B cell (primary cell): ENCODE measurements at regions not wholly inside any gene's neighbourhood (a gene's known extent, or its start where the extent isn't known, plus 50 kb on each side); places are given as distances from the start of the nearest gene placed in this dataset.
"Not testable (repeated sequence)": the region's sequence is repeated elsewhere in the genome, so short reads cannot be mapped to it uniquely, and the experiment has no call there.

ENCODE experiments used
- ATAC-seq: fragments of 200-7000 bp; cut with Tn5 transposase; one replicate; pipeline ENCODE4 v1.10.0; 2021; ENCODE audit warnings: low read depth, mild to moderate bottlenecking, moderate number of reproducible peaks, moderate library complexity
- CTCF ChIA-PET: fragments of 350-600 bp; sonication (Branson Sonifier 250); formaldehyde crosslinking; loops from one replicate; lab custom pipeline; 2021; ENCODE audit warnings: antibody characterized with exemption, inconsistent platforms; lab: Charles Lee
- POLR2A ChIA-PET: fragments of 350-600 bp; sonication (Branson Sonifier 250); formaldehyde crosslinking; loops from one replicate; lab custom pipeline; 2021; ENCODE audit warnings: antibody characterized with exemption; lab: Charles Lee
- DNase-seq: peaks from one replicate; pipeline ENCODE4 v3.0.0; 2013
- H2AFZ ChIP-seq: 2 replicates; pipeline ENCODE4 v1.6.1; 2012; ENCODE audit warnings: mild to moderate bottlenecking, low read depth, low read length; ENCODE audit not compliant: insufficient read depth, poor library complexity, severe bottlenecking
- H3K27ac ChIP-seq, 2 donors: 1 replicate in 1 of 2; 2 replicates in 1 of 2; pipeline ENCODE4 v1.5.1; 2012 to 2013; ENCODE audit warnings: low read length in 2 of 2, mild to moderate bottlenecking in 2 of 2, moderate library complexity in 1 of 2
- H3K27me3 ChIP-seq, 4 experiments: fragments of 200-600 bp in 1 of 4; sonication (generic) in 1 of 4; replicated peaks in 1 of 4; 1 replicate in 2 of 4; 2 replicates in 2 of 4; pipeline versions ENCODE4 v1.6.1 to v1.7.0; 2013 to 2016; ENCODE audit warnings: low read length in 3 of 4, mild to moderate bottlenecking in 2 of 4, mixed read lengths in 1 of 4, moderate library complexity in 1 of 4; ENCODE audit not compliant: insufficient read depth in 4 of 4, control insufficient read depth in 3 of 4; ENCODE audit errors: control extremely low read depth in 1 of 4
- H3K36me3 ChIP-seq, 2 experiments: replicated peaks in 1 of 2; 1 replicate in 1 of 2; 2 replicates in 1 of 2; pipeline versions ENCODE4 v1.6.1 to v1.7.1; 2013; ENCODE audit warnings: low read length in 1 of 2; ENCODE audit not compliant: insufficient read depth in 2 of 2, control insufficient read depth in 1 of 2; ENCODE audit errors: control extremely low read depth in 1 of 2, extremely low read depth in 1 of 2
- H3K4me1 ChIP-seq, 2 donors: fragments of 200-600 bp in 1 of 2; sonication (generic) in 1 of 2; 1 replicate in 1 of 2; 2 replicates in 1 of 2; pipeline versions ENCODE4 v1.5.1 to v1.6.1; 2013 to 2017; ENCODE audit warnings: low read length in 2 of 2; ENCODE audit not compliant: control insufficient read depth in 2 of 2, insufficient read depth in 2 of 2
- H3K4me2 ChIP-seq: replicated peaks from 2 replicates; pipeline ENCODE3; 2012; ENCODE audit warnings: mild to moderate bottlenecking, low read depth, low read length; ENCODE audit not compliant: poor library complexity, severe bottlenecking
- H3K4me3 ChIP-seq, 5 experiments: fragments of 200-600 bp in 1 of 5; sonication (generic) in 1 of 5; 1 replicate in 3 of 5; 2 replicates in 2 of 5; pipeline versions ENCODE4 v1.5.1 to v1.7.0; 2011 to 2016; ENCODE audit warnings: low read length in 4 of 5, mild to moderate bottlenecking in 4 of 5, low read depth in 2 of 5, control low read depth in 1 of 5, moderate library complexity in 1 of 5; ENCODE audit not compliant: insufficient read depth in 1 of 5; ENCODE audit errors: control extremely low read depth in 1 of 5, extremely low read depth in 1 of 5
- H3K79me2 ChIP-seq: fragments of 200-600 bp; sonication (generic); one replicate; pipeline ENCODE4 v1.6.0; 2016; ENCODE audit warnings: low read length; ENCODE audit not compliant: control insufficient read depth, insufficient read depth
- H3K9ac ChIP-seq: fragments of 200-600 bp; sonication (generic); 2 replicates; pipeline ENCODE4 v1.6.1; 2017; ENCODE audit warnings: mild to moderate bottlenecking, low read length, moderate library complexity
- H3K9me3 ChIP-seq, 3 donors: one replicate each; pipeline versions ENCODE4 v1.6.1 to v1.7.1; 2013; ENCODE audit warnings: low read length in 2 of 3; ENCODE audit not compliant: control insufficient read depth in 2 of 3, insufficient read depth in 1 of 3; ENCODE audit errors: control extremely low read depth in 1 of 3
- H4K20me1 ChIP-seq: 2 replicates; pipeline ENCODE4 v1.6.0; 2012; ENCODE audit warnings: mild to moderate bottlenecking, low read length; ENCODE audit not compliant: insufficient read depth, control insufficient read depth, poor library complexity, severe bottlenecking
- H3K27ac Mint-ChIP-seq: one replicate; pipeline ENCODE4 v1.8.0; 2021; ENCODE audit warnings: mixed read lengths
- H3K27me3 Mint-ChIP-seq: one replicate; pipeline ENCODE4 v1.8.0; 2021; ENCODE audit warnings: mixed read lengths
- H3K4me1 Mint-ChIP-seq: one replicate; pipeline ENCODE4 v1.8.0; 2021; ENCODE audit warnings: mixed read lengths
- H3K4me3 Mint-ChIP-seq: one replicate; pipeline ENCODE4 v1.8.0; 2021; ENCODE audit warnings: mixed read lengths
- H3K9me3 Mint-ChIP-seq: one replicate; pipeline ENCODE4 v1.8.0; 2022; ENCODE audit warnings: mixed read lengths; ENCODE audit not compliant: insufficient read depth
- EZH2 ChIP-seq: IDR thresholded peaks from 2 replicates; pipeline ENCODE4 v1.6.1; 2012; ENCODE audit warnings: borderline replicate concordance, low read depth, mild to moderate bottlenecking, moderate library complexity, low read length; ENCODE audit not compliant: insufficient read depth, poor library complexity, severe bottlenecking
- WGBS: methylation state at CpG from one replicate; pipeline ENCODE4 v1.1.5; 2013; ENCODE audit warnings: missing lambda C conversion rate; ENCODE audit not compliant: insufficient coverage; 5-methylcytosine and 5-hydroxymethylcytosine counted together
- intact Hi-C: fragments of 100-400 bp; cut with micrococcal nuclease; formaldehyde crosslinking; loops from one replicate; pipeline ENCODE4 v1.10.0; 2022
- TF ChIP-seq, protein P1 (sequence below): fragments of 200-600 bp; IDR thresholded peaks from one replicate; pipeline ENCODE4 v1.8.0; 2022; ENCODE audit warnings: antibody characterized with exemption, mild to moderate bottlenecking

DNA sequence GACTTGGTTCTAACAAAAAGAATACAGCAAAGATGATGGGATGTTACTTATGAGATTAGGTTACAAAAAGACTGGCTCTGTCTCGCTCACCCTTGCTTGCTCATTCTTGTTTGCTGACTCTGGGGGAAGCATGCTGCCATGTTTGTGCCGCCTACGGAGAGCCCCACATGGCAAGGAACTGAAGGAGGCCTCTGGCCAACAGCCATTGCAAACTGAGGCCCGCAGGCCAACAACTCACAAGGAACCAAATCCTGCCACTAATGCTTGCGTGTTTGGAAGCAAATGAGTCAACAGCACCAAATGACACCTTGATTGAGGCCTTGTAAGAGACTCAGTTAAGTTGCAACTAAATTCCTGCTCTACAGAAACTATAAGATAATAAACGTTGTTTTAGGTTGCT is 82.1 kb upstream of the FOXN2 start:
- no peak for ATAC-seq
- peaks cover 20% of the 10 kb centered on the region for H3K4me1 Mint-ChIP-seq
- no peaks in the 10 kb centered on the region for H3K27me3 ChIP-seq
- TF ChIP-seq, protein P1, sequence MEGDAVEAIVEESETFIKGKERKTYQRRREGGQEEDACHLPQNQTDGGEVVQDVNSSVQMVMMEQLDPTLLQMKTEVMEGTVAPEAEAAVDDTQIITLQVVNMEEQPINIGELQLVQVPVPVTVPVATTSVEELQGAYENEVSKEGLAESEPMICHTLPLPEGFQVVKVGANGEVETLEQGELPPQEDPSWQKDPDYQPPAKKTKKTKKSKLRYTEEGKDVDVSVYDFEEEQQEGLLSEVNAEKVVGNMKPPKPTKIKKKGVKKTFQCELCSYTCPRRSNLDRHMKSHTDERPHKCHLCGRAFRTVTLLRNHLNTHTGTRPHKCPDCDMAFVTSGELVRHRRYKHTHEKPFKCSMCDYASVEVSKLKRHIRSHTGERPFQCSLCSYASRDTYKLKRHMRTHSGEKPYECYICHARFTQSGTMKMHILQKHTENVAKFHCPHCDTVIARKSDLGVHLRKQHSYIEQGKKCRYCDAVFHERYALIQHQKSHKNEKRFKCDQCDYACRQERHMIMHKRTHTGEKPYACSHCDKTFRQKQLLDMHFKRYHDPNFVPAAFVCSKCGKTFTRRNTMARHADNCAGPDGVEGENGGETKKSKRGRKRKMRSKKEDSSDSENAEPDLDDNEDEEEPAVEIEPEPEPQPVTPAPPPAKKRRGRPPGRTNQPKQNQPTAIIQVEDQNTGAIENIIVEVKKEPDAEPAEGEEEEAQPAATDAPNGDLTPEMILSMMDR = no peak
- no peak for TF ChIP-seq EZH2
- no peaks in the 10 kb centered on the region for H3K27me3 Mint-ChIP-seq
- H3K9ac ChIP-seq = no peak overlapping the region
- H3K9me3 Mint-ChIP-seq = no peaks in the 10 kb centered on the region
- intact Hi-C loops = no loop called here
- no peaks in the 10 kb centered on the region for H3K36me3 ChIP-seq
- H3K27ac Mint-ChIP-seq = no peak overlapping the region
- H2AFZ ChIP-seq = no peak overlapping the region
- H3K4me1 ChIP-seq = peaks cover 16 to 20% of the 10 kb centered on the region in 2 donors
- H3K4me3 ChIP-seq = no peak overlapping the region
- DNase-seq = no peak
- H3K4me3 Mint-ChIP-seq = no peak overlapping the region
- ChIA-PET POLR2A (no interaction called here), CTCF (interaction anchor here (0.6 kb wide), 1 partner anchor 173 kb away, joined by 4 read pairs; no protein-coding TSS in a partner anchor)
- H3K4me2 ChIP-seq = no peak overlapping the region
- no peaks in the 10 kb centered on the region for H4K20me1 ChIP-seq
- no peaks in the 10 kb centered on the region for H3K9me3 ChIP-seq
- 93% methylated on average over 5 of the region's 6 CpGs for WGBS
- no peak overlapping the region for H3K27ac ChIP-seq
- H3K79me2 ChIP-seq = no peaks in the 10 kb centered on the region

DNA sequence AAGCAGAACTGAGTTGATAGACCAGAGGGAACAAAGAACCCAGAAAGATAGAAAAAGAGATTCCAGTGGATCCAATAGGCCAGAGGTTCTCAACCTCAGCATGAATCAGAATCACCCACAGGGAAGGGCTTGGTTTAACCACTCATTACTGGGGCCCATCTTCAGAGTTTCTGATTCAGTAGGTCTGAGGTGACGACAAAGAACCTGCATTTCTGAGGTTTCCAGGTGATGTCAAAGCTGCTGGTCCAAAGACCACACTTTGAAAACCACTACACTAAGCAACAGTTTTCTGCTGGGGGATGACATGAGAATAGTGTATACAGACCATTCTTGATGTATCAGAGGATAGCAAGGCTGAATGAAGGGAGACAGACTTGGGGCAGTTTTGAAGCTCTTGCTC is 81.5 kb upstream of the FOXN2 start:
- Histone ChIP-seq H3K4me2 (no peak overlapping the region), H4K20me1 (no peaks in the 10 kb centered on the region), H3K9me3 (no peaks in the 10 kb centered on the region), H3K79me2 (no peaks in the 10 kb centered on the region), H2AFZ (no peak overlapping the region), H3K27me3 (no peaks in the 10 kb centered on the region), H3K4me3 (no peak overlapping the region), H3K36me3 (no peaks in the 10 kb centered on the region), H3K9ac (no peak overlapping the region), H3K27ac (no peak overlapping the region), H3K4me1 (peaks cover 11 to 13% of the 10 kb centered on the region in 2 donors)
- Mint-ChIP-seq H3K4me3 (no peak overlapping the region), H3K9me3 (no peaks in the 10 kb centered on the region), H3K4me1 (peaks cover 15% of the 10 kb centered on the region), H3K27me3 (no peaks in the 10 kb centered on the region), H3K27ac (no peak overlapping the region)
- intact Hi-C loops = no loop called here
- ATAC-seq (no peak), DNase-seq (no peak)
- TF ChIP-seq, protein P1 = no peak
- TF ChIP-seq EZH2 = no peak
- POLR2A ChIA-PET = no interaction called here
- CTCF ChIA-PET = interaction anchor here (0.6 kb wide), 1 partner anchor 172 kb away, joined by 4 read pairs; no protein-coding TSS in a partner anchor
- 100% methylated on average over 1 of the region's 1 CpG for WGBS

DNA sequence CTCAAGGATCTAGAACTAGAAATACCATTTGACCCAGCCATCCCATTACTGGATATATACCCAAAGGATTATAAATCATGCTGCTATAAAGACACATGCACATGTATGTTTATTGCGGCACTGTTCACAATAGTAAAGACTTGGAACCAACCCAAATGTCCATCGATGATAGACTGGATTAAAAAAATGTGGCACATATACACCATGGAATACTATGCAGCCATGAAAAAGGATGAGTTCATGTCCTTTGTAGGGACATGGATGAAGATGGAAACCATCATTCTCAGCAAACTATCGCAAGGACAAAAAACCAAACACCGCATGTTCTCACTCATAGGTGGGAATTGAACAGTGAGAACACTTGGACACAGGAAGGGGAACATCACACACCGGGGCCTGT is 80.7 kb upstream of the FOXN2 start:
- H3K4me3 ChIP-seq, H3K4me1 ChIP-seq, H3K36me3 ChIP-seq, ATAC-seq, H2AFZ ChIP-seq, H3K79me2 ChIP-seq, H3K27me3 Mint-ChIP-seq, POLR2A ChIA-PET, H3K4me1 Mint-ChIP-seq, H3K9me3 ChIP-seq, DNase-seq, H3K27ac ChIP-seq, H3K9me3 Mint-ChIP-seq, H3K4me3 Mint-ChIP-seq, intact Hi-C loops, H3K4me2 ChIP-seq, H3K27ac Mint-ChIP-seq, H4K20me1 ChIP-seq, H3K9ac ChIP-seq, H3K27me3 ChIP-seq: not testable (repeated sequence)
- WGBS = no CpG with 5 or more reads among the region's 5 CpGs
- CTCF ChIA-PET = interaction anchor here (1.1 kb wide), 1 partner anchor 16 kb away, joined by 3 read pairs; no protein-coding TSS in a partner anchor
